ENCODE measurements at regions not wholly inside any gene's neighbourhood (a gene's known extent, or its start where the extent isn't known, plus 50 kb on each side); places are given as distances from the start of the nearest gene placed in this dataset.

DNA sequence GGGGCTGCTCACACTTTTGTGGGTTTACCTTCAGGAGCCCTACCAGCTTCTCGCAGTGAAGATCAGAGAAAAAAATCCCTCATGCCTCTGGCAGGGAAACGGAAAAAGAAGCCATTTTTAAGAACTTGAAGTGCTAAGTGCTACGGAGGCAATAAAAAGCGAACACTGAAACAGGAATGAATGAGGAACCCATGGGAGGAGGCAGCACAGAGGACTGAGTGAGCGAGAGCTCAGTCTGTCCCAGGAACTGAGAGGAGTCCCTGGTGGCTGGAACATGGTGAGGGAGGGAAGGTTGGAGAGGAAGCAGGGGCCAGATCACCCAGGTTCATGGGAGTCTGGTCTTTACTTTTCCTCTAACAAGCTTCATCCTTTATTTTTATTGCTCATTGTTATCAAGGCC lies 228.1 kb upstream of the PROK2 start:
- in situ Hi-C loops (cut with HindIII; ENCODE audit: low sequenced_read_pairs) = no loop called here
- no peak for TF ChIP-seq CTCF (IDR thresholded peaks at IDR 0.05; ENCODE audit: low read depth, low read length, missing control alignments)
- no peak overlapping the region for H3K4me3 ChIP-seq (ENCODE audit: low read depth, low read length)
- DNase-seq (ENCODE audit: low read depth) = no peak

DNA sequence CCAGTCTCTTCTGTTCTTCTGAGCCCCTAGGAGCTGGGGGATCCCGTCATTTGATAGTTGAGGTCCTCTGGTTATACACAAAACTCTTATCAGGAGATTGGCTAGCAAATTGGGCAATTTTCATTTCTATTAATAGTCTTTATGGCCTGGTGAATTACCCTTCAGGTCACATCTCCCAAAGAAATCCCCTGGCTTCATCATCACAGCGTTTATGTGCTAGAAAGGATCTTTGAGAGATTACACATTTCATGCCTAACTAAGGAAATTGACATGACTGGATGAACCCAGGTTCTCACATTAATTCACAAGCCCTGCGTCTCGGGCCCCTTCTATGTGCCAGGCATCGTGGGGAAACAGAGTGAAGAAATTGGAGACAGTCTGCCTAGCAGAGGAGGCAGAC lies 227.4 kb upstream of the PROK2 start:
- in situ Hi-C loops (cut with HindIII; ENCODE audit: low sequenced_read_pairs) = no loop called here
- no peak for TF ChIP-seq CTCF (IDR thresholded peaks at IDR 0.05; ENCODE audit: low read depth, low read length, missing control alignments)
- no peak for DNase-seq (ENCODE audit: low read depth)

DNA sequence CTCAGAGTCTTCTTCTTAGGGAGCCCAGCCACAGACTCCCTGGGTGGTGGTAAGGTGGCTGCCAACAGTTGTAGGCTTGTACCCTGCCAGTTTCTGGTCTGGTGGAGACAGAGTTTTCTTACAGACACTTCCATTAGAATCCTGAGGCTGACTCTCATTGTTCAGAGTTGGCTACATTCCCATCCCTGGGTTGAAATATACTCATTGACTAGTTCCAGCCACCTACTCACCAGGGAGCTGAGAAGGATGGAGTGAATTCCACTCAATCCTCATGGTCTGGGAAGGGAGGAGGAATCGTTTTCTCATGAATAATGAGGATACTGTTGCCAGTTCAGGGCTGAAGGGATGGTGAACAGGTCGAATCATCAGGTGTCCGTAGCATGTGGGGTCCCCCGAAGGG lies 226.5 kb upstream of the PROK2 start:
- H3K4me3 ChIP-seq (ENCODE audit: low read depth, low read length) = no peak overlapping the region
- peak; percentile 55 for DNase-seq (ENCODE audit: low read depth)
- in situ Hi-C loops (cut with HindIII; ENCODE audit: low sequenced_read_pairs) = no loop called here
- TF ChIP-seq CTCF (IDR thresholded peaks at IDR 0.05; ENCODE audit: low read depth, low read length, missing control alignments) = no peak

More for the DNA sequence above, 227.4 kb upstream of the PROK2 start:
- no peak overlapping the region for H3K4me3 ChIP-seq (ENCODE audit: low read depth, low read length)

GRCh38 chr3:72009851-72010443 lies 225.0 kb upstream of the PROK2 start:
- no peak overlapping the region for H3K4me3 ChIP-seq (ENCODE audit: low read depth, low read length)
- in situ Hi-C loops (cut with HindIII; ENCODE audit: low sequenced_read_pairs) = no loop called here
- no peak for TF ChIP-seq CTCF (IDR thresholded peaks at IDR 0.05; ENCODE audit: low read depth, low read length, missing control alignments)
- no peak for DNase-seq (ENCODE audit: low read depth)

GRCh38 chr3:72008226-72008996 lies 223.5 kb upstream of the PROK2 start:
- no peak for DNase-seq (ENCODE audit: low read depth)
- no peak overlapping the region for H3K4me3 ChIP-seq (ENCODE audit: low read depth, low read length)
- no peak for TF ChIP-seq CTCF (IDR thresholded peaks at IDR 0.05; ENCODE audit: low read depth, low read length, missing control alignments)
- in situ Hi-C loops (cut with HindIII; ENCODE audit: low sequenced_read_pairs) = no loop called here

- no peak for DNase-seq (ENCODE audit: low read depth)
- no peak for TF ChIP-seq CTCF (IDR thresholded peaks at IDR 0.05; ENCODE audit: low read depth, low read length, missing control alignments)
- no peak overlapping the region for H3K4me3 ChIP-seq (ENCODE audit: low read depth, low read length)
- in situ Hi-C loops (cut with HindIII; ENCODE audit: low sequenced_read_pairs) = no loop called here
Observed at GRCh38 chr3:72006631-72007556, 221.9 kb upstream of the PROK2 start.
